RWPE2 (cell line): ENCODE measurements at regions not wholly inside any gene's neighbourhood (a gene's known extent, or its start where the extent isn't known, plus 50 kb on each side); places are given as distances from the start of the nearest gene placed in this dataset.

Experiments used
- ATAC-seq: fragments of 200-7000 bp; cut with Tn5 transposase; 3 replicates; pipeline ENCODE4 v1.9.1; 2021; ENCODE audit warnings: low read depth
- DNase-seq: peaks from one replicate; pipeline ENCODE4 v3.0.0-alpha.2; 2020; ENCODE audit warnings: low spot score
- H3K27ac ChIP-seq: fragments of 450-650 bp; 2 replicates; pipeline ENCODE4 v1.5.1; 2017; ENCODE audit warnings: mild to moderate bottlenecking; ENCODE audit not compliant: poor library complexity, severe bottlenecking
- H3K27me3 ChIP-seq: fragments of 250-450 bp; sonication (Bioruptor Pico); 2 replicates; pipeline ENCODE4 v1.5.1; 2021; ENCODE audit warnings: mild to moderate bottlenecking, moderate library complexity; ENCODE audit not compliant: insufficient read depth, poor library complexity, severe bottlenecking
- H3K36me3 ChIP-seq: fragments of 250-450 bp; sonication (Bioruptor Pico); 2 replicates; pipeline ENCODE4 v1.5.1; 2020; ENCODE audit warnings: low read depth, mild to moderate bottlenecking, moderate library complexity
- H3K4me1 ChIP-seq: fragments of 250-450 bp; sonication (Bioruptor Pico); 2 replicates; pipeline ENCODE4 v1.5.1; 2021; ENCODE audit warnings: mild to moderate bottlenecking, moderate library complexity; ENCODE audit not compliant: insufficient read depth, poor library complexity, severe bottlenecking
- H3K4me3 ChIP-seq: fragments of 250-450 bp; sonication (Bioruptor Pico); 2 replicates; pipeline ENCODE4 v1.5.1; 2021; ENCODE audit warnings: mild to moderate bottlenecking, moderate library complexity; ENCODE audit not compliant: severe bottlenecking
- H3K9me3 ChIP-seq: fragments of 250-450 bp; sonication (Bioruptor Pico); 2 replicates; pipeline ENCODE4 v1.5.1; 2021; ENCODE audit warnings: mild to moderate bottlenecking, moderate library complexity; ENCODE audit not compliant: severe bottlenecking
- TF ChIP-seq, protein P1 (sequence below): fragments of 450-650 bp; IDR thresholded peaks from one replicate; pipeline ENCODE4 v1.5.1; 2017; ENCODE audit warnings: mild to moderate bottlenecking, moderate library complexity; ENCODE audit not compliant: poor library complexity, severe bottlenecking

DNA sequence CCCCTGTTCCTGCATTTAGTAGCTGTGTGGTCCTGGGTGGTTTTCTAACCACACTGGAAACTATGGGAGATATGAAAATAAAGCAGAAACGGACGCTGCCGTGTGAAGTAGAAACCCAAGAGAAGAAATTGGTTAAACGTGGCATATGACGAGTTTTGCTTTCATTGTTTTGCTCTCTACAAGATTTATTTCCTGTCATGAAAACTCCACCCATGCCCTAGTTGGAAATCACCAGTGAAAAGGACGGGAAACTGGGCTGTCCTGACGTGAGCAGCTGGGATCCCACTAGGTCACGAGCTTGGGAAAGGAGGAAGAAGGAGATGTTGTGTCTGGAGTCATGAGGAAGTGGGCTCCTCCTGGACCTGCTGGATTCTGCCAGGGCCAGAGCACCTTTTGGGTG is 120.8 kb upstream of the GADD45A start:
- H3K4me3 ChIP-seq = no peak overlapping the region
- H3K27ac ChIP-seq = no peak overlapping the region
- H3K4me1 ChIP-seq = peaks cover 6% of the 10 kb centered on the region

DNA sequence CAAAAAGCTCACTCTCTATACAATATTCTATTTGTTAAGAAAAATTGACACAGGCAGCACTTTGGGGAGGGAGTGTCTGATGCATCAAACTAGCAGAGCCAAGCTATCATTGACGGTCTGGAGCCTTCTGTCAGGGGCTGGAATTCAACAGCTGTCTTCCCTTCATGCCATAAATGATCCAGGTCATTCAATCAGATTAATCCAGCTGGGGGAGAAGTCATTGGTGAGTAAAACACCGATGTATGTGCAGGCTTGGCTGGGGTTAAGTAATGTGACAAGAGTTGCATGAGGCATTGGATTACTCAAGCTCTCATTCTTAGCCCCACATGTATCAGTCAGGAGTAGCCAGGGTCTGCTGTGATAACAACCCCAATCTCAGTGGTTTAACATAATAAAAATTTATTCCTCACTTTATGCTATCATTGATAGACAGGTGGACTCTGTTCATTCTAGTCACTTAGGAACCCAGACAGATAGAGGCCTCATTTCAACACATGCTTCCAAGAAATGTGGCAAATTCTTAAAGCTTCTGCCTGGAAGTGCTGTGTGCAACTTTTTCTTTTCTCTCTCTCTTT is 118.1 kb upstream of the GADD45A start:
- TF ChIP-seq, protein P1, sequence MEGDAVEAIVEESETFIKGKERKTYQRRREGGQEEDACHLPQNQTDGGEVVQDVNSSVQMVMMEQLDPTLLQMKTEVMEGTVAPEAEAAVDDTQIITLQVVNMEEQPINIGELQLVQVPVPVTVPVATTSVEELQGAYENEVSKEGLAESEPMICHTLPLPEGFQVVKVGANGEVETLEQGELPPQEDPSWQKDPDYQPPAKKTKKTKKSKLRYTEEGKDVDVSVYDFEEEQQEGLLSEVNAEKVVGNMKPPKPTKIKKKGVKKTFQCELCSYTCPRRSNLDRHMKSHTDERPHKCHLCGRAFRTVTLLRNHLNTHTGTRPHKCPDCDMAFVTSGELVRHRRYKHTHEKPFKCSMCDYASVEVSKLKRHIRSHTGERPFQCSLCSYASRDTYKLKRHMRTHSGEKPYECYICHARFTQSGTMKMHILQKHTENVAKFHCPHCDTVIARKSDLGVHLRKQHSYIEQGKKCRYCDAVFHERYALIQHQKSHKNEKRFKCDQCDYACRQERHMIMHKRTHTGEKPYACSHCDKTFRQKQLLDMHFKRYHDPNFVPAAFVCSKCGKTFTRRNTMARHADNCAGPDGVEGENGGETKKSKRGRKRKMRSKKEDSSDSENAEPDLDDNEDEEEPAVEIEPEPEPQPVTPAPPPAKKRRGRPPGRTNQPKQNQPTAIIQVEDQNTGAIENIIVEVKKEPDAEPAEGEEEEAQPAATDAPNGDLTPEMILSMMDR = no peak
- ATAC-seq = 0 out of 3 replicates have a peak, but pooled peaks have one; percentile 5
- H3K4me1 ChIP-seq = peaks cover 21% of the 10 kb centered on the region

More for the DNA sequence above, 120.8 kb upstream of the GADD45A start:
- no peaks in the 10 kb centered on the region for H3K36me3 ChIP-seq
- TF ChIP-seq, protein P1 = no peak
- DNase-seq (no peak), ATAC-seq (no peak)
- no peaks in the 10 kb centered on the region for H3K27me3 ChIP-seq
- no peaks in the 10 kb centered on the region for H3K9me3 ChIP-seq

DNA sequence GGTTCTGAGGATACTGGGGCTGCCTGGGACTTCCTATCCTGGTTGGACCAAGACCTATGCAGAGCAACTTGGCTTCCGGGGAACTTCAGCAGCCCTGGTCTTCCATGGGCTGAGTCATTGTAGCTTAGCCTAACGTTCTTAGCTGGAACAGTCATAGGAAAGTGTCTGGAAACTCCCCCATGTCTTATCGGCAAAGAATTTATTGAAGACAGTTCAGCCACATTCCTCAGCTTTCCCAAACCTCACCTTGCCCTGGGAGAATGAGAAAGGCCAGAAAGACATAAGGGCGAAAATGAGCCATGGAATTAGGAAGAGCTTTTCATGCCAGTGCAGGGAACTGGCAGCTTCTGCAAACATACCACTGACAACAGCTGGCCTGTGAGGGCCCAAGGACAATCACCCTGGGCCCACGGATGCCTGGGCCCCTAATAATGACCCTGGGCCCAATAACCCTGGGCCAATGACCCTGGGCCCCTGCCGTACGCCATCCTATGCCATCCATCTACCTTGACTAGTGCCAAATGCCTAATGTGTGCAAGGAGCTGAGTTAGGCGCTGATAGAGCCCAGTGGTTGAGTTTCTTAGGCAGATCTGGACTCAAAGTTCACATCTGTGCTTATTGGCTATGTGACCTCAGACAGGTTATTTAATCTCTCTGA is 114.4 kb upstream of the GADD45A start:
- TF ChIP-seq, protein P1 = no peak
- H3K4me1 ChIP-seq = peaks cover 42% of the 10 kb centered on the region
- no peaks in the 10 kb centered on the region for H3K27me3 ChIP-seq
- no peaks in the 10 kb centered on the region for H3K36me3 ChIP-seq
- peak; percentile 90 for ATAC-seq
- no peaks in the 10 kb centered on the region for H3K9me3 ChIP-seq
- H3K27ac ChIP-seq = peak overlapping the region; percentile 99
- no peak overlapping the region for H3K4me3 ChIP-seq
- peak; percentile 84 for DNase-seq

More for the DNA sequence above, 118.1 kb upstream of the GADD45A start:
- H3K27ac ChIP-seq = peak overlapping the region; percentile 15
- H3K4me3 ChIP-seq = no peak overlapping the region
- no peaks in the 10 kb centered on the region for H3K9me3 ChIP-seq
- no peaks in the 10 kb centered on the region for H3K27me3 ChIP-seq
- H3K36me3 ChIP-seq = no peaks in the 10 kb centered on the region
- DNase-seq = no peak

DNA sequence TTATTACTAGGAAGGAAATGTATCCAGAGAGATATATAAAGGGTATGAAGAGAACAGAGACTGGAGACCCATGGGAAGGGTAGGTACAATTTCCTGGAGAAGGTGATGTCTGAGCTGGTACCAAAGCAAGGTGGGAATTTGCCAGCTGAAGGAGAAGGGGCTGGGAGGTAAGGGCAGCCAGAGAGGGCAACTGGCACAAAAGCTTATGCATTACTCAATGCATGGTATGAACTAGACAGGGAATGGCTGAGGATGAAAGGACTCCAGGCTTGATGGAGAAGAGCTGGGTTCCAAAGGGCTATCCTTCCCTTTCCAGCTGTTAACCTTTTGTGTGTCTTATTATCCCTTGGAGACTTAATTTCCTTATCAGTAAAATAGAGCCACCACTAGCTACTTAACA is 113.6 kb upstream of the GADD45A start:
- H3K4me3 ChIP-seq = no peak overlapping the region
- ATAC-seq = no peak
- H3K27me3 ChIP-seq = no peaks in the 10 kb centered on the region
- TF ChIP-seq, protein P1 = no peak
- no peaks in the 10 kb centered on the region for H3K36me3 ChIP-seq
- H3K27ac ChIP-seq = peak overlapping the region; percentile 99
- H3K9me3 ChIP-seq = no peaks in the 10 kb centered on the region
- no peak for DNase-seq
- H3K4me1 ChIP-seq = peaks cover 48% of the 10 kb centered on the region
